Endothelial cell of umbilical vein (primary cell): ENCODE measurements at regions not wholly inside any gene's neighbourhood (a gene's known extent, or its start where the extent isn't known, plus 50 kb on each side); places are given as distances from the start of the nearest gene placed in this dataset.

Source experiments
- CTCF ChIP-seq, 2 donors: IDR thresholded peaks; 1 replicate in 1 of 2; 2 replicates in 1 of 2; pipeline ENCODE4 v1.5.1; 2011; ENCODE audit warnings: low read length in 2 of 2, mild to moderate bottlenecking in 2 of 2, moderate library complexity in 2 of 2, control low read depth in 1 of 2, inconsistent platforms in 1 of 2, low read depth in 1 of 2; ENCODE audit not compliant: insufficient read depth in 1 of 2; ENCODE audit errors: extremely low read depth in 1 of 2
- POLR2A ChIP-seq: IDR thresholded peaks from 2 replicates; pipeline ENCODE4 v1.6.1; 2012; ENCODE audit warnings: low read depth, mild to moderate bottlenecking, control low read depth, low read length

GRCh38 chr6:126914801-126915200 is 203.7 kb upstream of the RSPO3 start:
- TF ChIP-seq CTCF (IDR thresholded peaks at IDR 0.05; ENCODE audit: extremely low read depth in 1 of 2, insufficient read depth in 1 of 2, low read depth in 1 of 2, low read length in 2 of 2): no peak
- TF ChIP-seq POLR2A: no peak
